Endothelial cell of umbilical vein (primary cell): ENCODE measurements at regions not wholly inside any gene's neighbourhood (a gene's known extent, or its start where the extent isn't known, plus 50 kb on each side); places are given as distances from the start of the nearest gene placed in this dataset.

ENCODE experiments used
- BruUV-seq: library from RNA; stranded (reverse); fragments of 400-500 nt; replicated peaks from 2 replicates; lab custom pipeline; 2021; lab: Mats Ljungman, UMichigan
- CTCF ChIA-PET: fragments of 300-600, 350-600 bp; sonication (Branson Sonifier 250); formaldehyde crosslinking; loops from one replicate; lab custom pipeline; 2021; ENCODE audit warnings: antibody characterized with exemption, inconsistent platforms; lab: Charles Lee
- POLR2A ChIA-PET: fragments of 300-600, 350-600 bp; sonication (Branson Sonifier 250); formaldehyde crosslinking; loops from one replicate; lab custom pipeline; 2021; ENCODE audit warnings: antibody characterized with exemption, inconsistent platforms; lab: Charles Lee
- DNase-seq: peaks from one replicate; pipeline ENCODE4 v3.0.0-alpha.2; 2011; ENCODE audit warnings: low read depth, low spot score
- FAIRE-seq: peaks from 2 replicates; lab custom pipeline; 2011; peaks lifted over from hg19 to GRCh38; lab: Jason Lieb, UNC
- H2AFZ ChIP-seq: 2 replicates; pipeline ENCODE4 v1.6.0; 2012; ENCODE audit warnings: low read depth, low read length, control low read depth, inconsistent platforms
- H3K27ac ChIP-seq: 2 replicates; pipeline ENCODE4 v1.5.1; 2011; ENCODE audit warnings: low read depth, mild to moderate bottlenecking, control low read depth, low read length, moderate library complexity; ENCODE audit not compliant: insufficient read depth
- H3K27me3 ChIP-seq, 2 experiments: 2 replicates each; pipeline versions ENCODE4 v1.6.0 to v1.6.1; 2011; ENCODE audit warnings: low read length in 2 of 2, mixed read lengths in 1 of 2; ENCODE audit not compliant: control insufficient read depth in 2 of 2, insufficient read depth in 2 of 2
- H3K36me3 ChIP-seq, 2 experiments: 2 replicates in 1 of 2; 3 replicates in 1 of 2; pipeline ENCODE4 v1.5.1; 2011; ENCODE audit warnings: low read length in 2 of 2, mild to moderate bottlenecking in 1 of 2, moderate library complexity in 1 of 2; ENCODE audit not compliant: control insufficient read depth in 2 of 2, insufficient read depth in 2 of 2; ENCODE audit errors: extremely low read depth in 1 of 2
- H3K4me1 ChIP-seq: 3 replicates; pipeline ENCODE4 v1.5.1; 2011; ENCODE audit warnings: mild to moderate bottlenecking, low read length; ENCODE audit not compliant: control insufficient read depth, insufficient read depth; ENCODE audit errors: extremely low read depth
- H3K4me2 ChIP-seq: 2 replicates; pipeline ENCODE4 v1.6.1; 2011; ENCODE audit warnings: low read length, control low read depth, mixed read lengths; ENCODE audit not compliant: insufficient read depth
- H3K4me3 ChIP-seq, 3 experiments: fragments of 200-600 bp in 1 of 3; sonication (generic), shearing (Covaris generic) in 1 of 3; replicated peaks in 1 of 3; 2 replicates each; pipeline ENCODE4 v1.5.1; 2011 to 2016; ENCODE audit warnings: control low read depth in 3 of 3, low read length in 3 of 3, mild to moderate bottlenecking in 2 of 3, inconsistent platforms in 1 of 3, low read depth in 1 of 3, moderate library complexity in 1 of 3; ENCODE audit not compliant: insufficient read depth in 1 of 3
- H3K79me2 ChIP-seq: 2 replicates; pipeline ENCODE4 v1.6.0; 2012; ENCODE audit warnings: low read length, inconsistent platforms; ENCODE audit not compliant: control insufficient read depth, insufficient read depth
- H3K9ac ChIP-seq: replicated peaks from 2 replicates; pipeline ENCODE3; 2011; ENCODE audit warnings: low read length, control low read depth; ENCODE audit not compliant: insufficient read depth; ENCODE audit errors: extremely low read depth
- H3K9me1 ChIP-seq: replicated peaks from 3 replicates; pipeline ENCODE4 v1.6.0; 2011; ENCODE audit warnings: mild to moderate bottlenecking, low read length; ENCODE audit not compliant: control insufficient read depth, insufficient read depth; ENCODE audit errors: extremely low read depth
- H3K9me3 ChIP-seq: replicated peaks from 2 replicates; pipeline ENCODE4 v1.5.1; 2012; ENCODE audit warnings: low read length, inconsistent platforms; ENCODE audit not compliant: control insufficient read depth, insufficient read depth
- H4K20me1 ChIP-seq: replicated peaks from 2 replicates; pipeline ENCODE3; 2011; ENCODE audit warnings: mild to moderate bottlenecking, low read length; ENCODE audit not compliant: control insufficient read depth, insufficient read depth; ENCODE audit errors: extremely low read depth
- CTCF ChIP-seq, 2 donors: IDR thresholded peaks; 1 replicate in 1 of 2; 2 replicates in 1 of 2; pipeline ENCODE4 v1.5.1; 2011; ENCODE audit warnings: low read length in 2 of 2, mild to moderate bottlenecking in 2 of 2, moderate library complexity in 2 of 2, control low read depth in 1 of 2, inconsistent platforms in 1 of 2, low read depth in 1 of 2; ENCODE audit not compliant: insufficient read depth in 1 of 2; ENCODE audit errors: extremely low read depth in 1 of 2
- EZH2 ChIP-seq: IDR thresholded peaks from 2 replicates; pipeline ENCODE4 v1.6.1; 2012; ENCODE audit warnings: borderline replicate concordance, low read depth, mild to moderate bottlenecking, moderate library complexity, low read length, inconsistent platforms; ENCODE audit not compliant: severe bottlenecking
- FOS ChIP-seq: IDR thresholded peaks from 2 replicates; pipeline ENCODE4 v1.6.1; 2011; ENCODE audit warnings: mild to moderate bottlenecking, low read length, moderate library complexity, borderline replicate concordance; ENCODE audit not compliant: insufficient read depth
- GATA2 ChIP-seq: IDR thresholded peaks from 2 replicates; pipeline ENCODE4 v1.7.0; 2011; ENCODE audit warnings: low read depth, mild to moderate bottlenecking, moderate library complexity, mixed read lengths, low read length; ENCODE audit not compliant: insufficient read length, insufficient read depth
- MAX ChIP-seq: IDR thresholded peaks from 2 replicates; pipeline ENCODE4 v1.6.1; 2011; ENCODE audit not compliant: insufficient read depth, insufficient read length
- MYC ChIP-seq: IDR thresholded peaks from one replicate; pipeline ENCODE4 v1.6.1; 2011; ENCODE audit warnings: mild to moderate bottlenecking, low read depth, low read length
- POLR2A ChIP-seq: IDR thresholded peaks from 2 replicates; pipeline ENCODE4 v1.6.1; 2012; ENCODE audit warnings: low read depth, mild to moderate bottlenecking, control low read depth, low read length
- dilution Hi-C: fragments of 300-500 bp; cut with MboI; formaldehyde crosslinking; loops from one replicate; pipeline ENCODE4 v1.15.0; 2019; ENCODE audit warnings: low sequenced_read_pairs; ENCODE audit not compliant: extremely low pct_ligation_motif_present
- intact Hi-C: fragments of 100-400 bp; cut with micrococcal nuclease; formaldehyde crosslinking; loops from one replicate; pipeline ENCODE4 v1.10.0; 2022

- H3K27me3 ChIP-seq = no peaks in the 10 kb centered on the region
- CTCF ChIA-PET = no interaction called here
- no peaks in the 10 kb centered on the region for H3K9me1 ChIP-seq
- POLR2A ChIA-PET = no interaction called here
- TF ChIP-seq GATA2 = no peak
- no peak for TF ChIP-seq CTCF (IDR thresholded peaks at IDR 0.05; ENCODE audit: extremely low read depth in 1 of 2, insufficient read depth in 1 of 2, low read depth in 1 of 2, low read length in 2 of 2)
- no peak for TF ChIP-seq MAX
- no peak for TF ChIP-seq POLR2A
- no peak for TF ChIP-seq EZH2
- no peak for TF ChIP-seq FOS
- no peak for TF ChIP-seq MYC
- no peak overlapping the region for H2AFZ ChIP-seq
- no peaks in the 10 kb centered on the region for H3K79me2 ChIP-seq
- intact Hi-C loops = no loop called here
- dilution Hi-C loops = no loop called here
- H3K4me3 ChIP-seq = no peak overlapping the region
- no peak overlapping the region for H3K27ac ChIP-seq
- no peak overlapping the region for H3K4me2 ChIP-seq
- FAIRE-seq (no peak), DNase-seq (no peak)
- no peaks in the 10 kb centered on the region for H4K20me1 ChIP-seq
- no peak overlapping the region for H3K9ac ChIP-seq
- H3K9me3 ChIP-seq = no peaks in the 10 kb centered on the region
- H3K4me1 ChIP-seq = no peaks in the 10 kb centered on the region
- BruUV-seq = no TSS peak
- no peaks in the 10 kb centered on the region for H3K36me3 ChIP-seq
These were observed 140.2 kb upstream of the AHI1 start for GRCh38 chr6:135637701-135638100.
